GM12878 (cell line): ENCODE measurements at regions not wholly inside any gene's neighbourhood (a gene's known extent, or its start where the extent isn't known, plus 50 kb on each side); places are given as distances from the start of the nearest gene placed in this dataset.
A peak's percentile ranks its signal among the peaks of the same experiment; 100 is the strongest.

Source experiments
- ATAC-seq: fragments of 200-7000 bp; cut with Tn5 transposase; 3 replicates; pipeline ENCODE4 v1.9.1; 2020; ENCODE audit warnings: mild to moderate bottlenecking, moderate library complexity
- BruUV-seq: library from RNA; stranded (reverse); fragments of 400-500 nt; replicated peaks from 2 replicates; lab custom pipeline; 2021; lab: Mats Ljungman, UMichigan
- CTCF ChIA-PET: fragments of 300-600 bp; sonication (Branson Sonifier 250); formaldehyde crosslinking; extraction: SDS; loops from one replicate; lab custom pipeline; 2021; ENCODE audit warnings: inconsistent platforms; lab: Yijun Ruan, JAX
- POLR2A ChIA-PET: fragments of 350-600 bp; formaldehyde crosslinking; extraction: SDS; loops from one replicate; lab custom pipeline; 2021; ENCODE audit warnings: inconsistent platforms; lab: Charles Lee
- RAD21 ChIA-PET: fragments of 300-600 bp; sonication (Branson Sonifier 250); formaldehyde crosslinking; loops from one replicate; lab custom pipeline; 2023; ENCODE audit warnings: antibody characterized with exemption; ENCODE audit not compliant: unreplicated experiment; lab: Charles Lee
- SMC1A ChIA-PET: fragments of 300-600 bp; sonication (Branson Sonifier 250); formaldehyde crosslinking; loops from one replicate; lab custom pipeline; 2023; ENCODE audit not compliant: unreplicated experiment, uncharacterized antibody; lab: Charles Lee
- DNase-seq: peaks from one replicate; pipeline ENCODE4 v3.0.0-alpha.2; 2011; ENCODE audit warnings: low read depth, low spot score
- FAIRE-seq: peaks from 3 replicates; lab custom pipeline; 2011; peaks lifted over from hg19 to GRCh38; lab: Jason Lieb, UNC
- H2AFZ ChIP-seq: 2 replicates; pipeline ENCODE4 v1.6.0; 2011; ENCODE audit warnings: low read depth, low read length, control low read depth; ENCODE audit not compliant: control insufficient read depth
- H3K27ac ChIP-seq: 2 replicates; pipeline ENCODE4 v1.5.1; 2011; ENCODE audit warnings: control low read depth; ENCODE audit not compliant: control insufficient read depth, insufficient read depth
- H3K27me3 ChIP-seq, 2 experiments: replicated peaks in 1 of 2; 2 replicates each; pipeline versions ENCODE4 v1.6.0 to v1.6.1; 2011; ENCODE audit warnings: low read length in 1 of 2; ENCODE audit not compliant: control insufficient read depth in 2 of 2, insufficient read depth in 2 of 2
- H3K36me3 ChIP-seq, 2 experiments: 2 replicates each; pipeline ENCODE4 v1.5.1; 2011; ENCODE audit warnings: low read length in 1 of 2; ENCODE audit not compliant: control insufficient read depth in 2 of 2, insufficient read depth in 2 of 2
- H3K4me1 ChIP-seq: 2 replicates; pipeline ENCODE4 v1.6.1; 2011; ENCODE audit warnings: mild to moderate bottlenecking, low read length, moderate library complexity, mixed read lengths; ENCODE audit not compliant: control insufficient read depth, insufficient read depth
- H3K4me2 ChIP-seq: 2 replicates; pipeline ENCODE4 v1.6.0; 2011; ENCODE audit warnings: control low read depth; ENCODE audit not compliant: control insufficient read depth, insufficient read depth
- H3K4me3 ChIP-seq: fragments of 200-600 bp; sonication (generic); 2 replicates; pipeline ENCODE4 v1.5.1; 2016
- H3K79me2 ChIP-seq: 2 replicates; pipeline ENCODE4 v1.6.0; 2011; ENCODE audit warnings: low read length; ENCODE audit not compliant: control insufficient read depth, insufficient read depth
- H3K9ac ChIP-seq: 2 replicates; pipeline ENCODE4 v1.8.0; 2011; ENCODE audit warnings: low read length, control low read depth, mixed read lengths; ENCODE audit not compliant: control insufficient read depth, insufficient read depth
- H3K9me3 ChIP-seq: replicated peaks from 3 replicates; pipeline ENCODE4 v1.5.1; 2011; ENCODE audit warnings: mild to moderate bottlenecking, low read length; ENCODE audit not compliant: control insufficient read depth, insufficient read depth
- H4K20me1 ChIP-seq: 2 replicates; pipeline ENCODE4 v1.6.0; 2011; ENCODE audit not compliant: control insufficient read depth, insufficient read depth
- ATF7 ChIP-seq: fragments of 450-650 bp; IDR thresholded peaks from 2 replicates; pipeline ENCODE4 v1.6.1; 2016; ENCODE audit warnings: low read depth, mild to moderate bottlenecking
- CBX5 ChIP-seq: sonication (generic); IDR thresholded peaks from 2 replicates; pipeline ENCODE4 v1.6.1; 2016; ENCODE audit warnings: low read depth, moderate library complexity, mild to moderate bottlenecking, inconsistent platforms
- CREM ChIP-seq: IDR thresholded peaks from 2 replicates; pipeline ENCODE4 v1.6.1; 2014; ENCODE audit warnings: antibody characterized with exemption, low read depth
- CUX1 ChIP-seq: IDR thresholded peaks from 2 replicates; pipeline ENCODE4 v1.6.1; 2012; ENCODE audit warnings: improper control_type of control experiment, low read depth, low read length; ENCODE audit not compliant: insufficient replicate concordance
- E2F4 ChIP-seq: IDR thresholded peaks from 2 replicates; pipeline ENCODE4 v1.6.1; 2012; ENCODE audit warnings: low read depth, low read length, improper control_type of control experiment
- EGR1 ChIP-seq, 2 experiments: IDR thresholded peaks; 1 replicate in 1 of 2; 2 replicates in 1 of 2; pipeline ENCODE4 v1.6.1; 2011 to 2012; ENCODE audit warnings: low read depth in 2 of 2, low read length in 2 of 2, borderline replicate concordance in 1 of 2, mild to moderate bottlenecking in 1 of 2, moderate library complexity in 1 of 2
- FOXM1 ChIP-seq: IDR thresholded peaks from 2 replicates; pipeline ENCODE4 v1.6.1; 2012; ENCODE audit warnings: low read depth, mild to moderate bottlenecking, inconsistent platforms, low read length, moderate library complexity
- HDAC2 ChIP-seq: fragments of 200-600 bp; sonication (generic); IDR thresholded peaks from 2 replicates; pipeline ENCODE4 v1.6.1; 2017
- IKZF2 ChIP-seq, 2 experiments: fragments of 450-650 bp; IDR thresholded peaks; 2 replicates each; pipeline ENCODE4 v1.6.1; 2017; ENCODE audit warnings: mild to moderate bottlenecking in 2 of 2, moderate library complexity in 2 of 2
- IRF4 ChIP-seq: IDR thresholded peaks from 2 replicates; pipeline ENCODE4 v1.6.1; 2011; ENCODE audit warnings: low read depth, low read length
- JUND ChIP-seq: IDR thresholded peaks from 2 replicates; pipeline ENCODE4 v1.6.1; 2012; ENCODE audit warnings: low read depth, mild to moderate bottlenecking, low read length, improper control_type of control experiment, moderate library complexity
- NFYA ChIP-seq: IDR thresholded peaks from 2 replicates; pipeline ENCODE4 v1.6.1; 2011; ENCODE audit warnings: low read depth, mild to moderate bottlenecking, low read length, improper control_type of control experiment, borderline replicate concordance
- NFYB ChIP-seq: IDR thresholded peaks from 2 replicates; pipeline ENCODE4 v1.6.1; 2011; ENCODE audit warnings: low read depth, mild to moderate bottlenecking, low read length, improper control_type of control experiment, moderate library complexity; ENCODE audit not compliant: insufficient read depth
- NKRF ChIP-seq: fragments of 450-650 bp; conservative IDR thresholded peaks from 2 replicates; pipeline ENCODE4 v1.6.1; 2017; ENCODE audit warnings: mild to moderate bottlenecking, moderate library complexity
- ZNF217 ChIP-seq: fragments of 450-650 bp; IDR thresholded peaks from 2 replicates; pipeline ENCODE4 v1.6.1; 2017; ENCODE audit warnings: antibody characterized with exemption, mild to moderate bottlenecking
- WGBS: methylation state at CpG from one replicate; pipeline ENCODE4 v1.1.6; 2016; ENCODE audit warnings: low lambda C conversion rate; ENCODE audit not compliant: insufficient replicate concordance, insufficient coverage; ENCODE audit errors: missing lambda C conversion rate; 5-methylcytosine and 5-hydroxymethylcytosine counted together
- in situ Hi-C: fragments of 300-500 bp; cut with MboI; formaldehyde crosslinking; loops from 9 replicates; pipeline ENCODE4 v1.14.3; 2018; ENCODE audit warnings: mixed read lengths
- intact Hi-C: fragments of 100-400 bp; cut with micrococcal nuclease; formaldehyde crosslinking; loops from one replicate; pipeline ENCODE4 v1.14.2; 2022; ENCODE audit not compliant: unreplicated experiment

- Histone ChIP-seq H2AFZ (peak overlapping the region; percentile 12; the same call in 1 of the 2 replicates), H3K36me3 (no peaks in the 10 kb centered on the region), H3K27ac (no peak overlapping the region), H3K9me3 (peaks cover 1% of the 10 kb centered on the region; the same call in 2 of the 3 replicates), H3K4me1 (peaks cover 9% of the 10 kb centered on the region), H3K4me2 (no peak overlapping the region), H3K4me3 (no peak overlapping the region), H4K20me1 (no peaks in the 10 kb centered on the region), H3K9ac (no peak overlapping the region), H3K79me2 (no peaks in the 10 kb centered on the region), H3K27me3 (no peaks in the 10 kb centered on the region)
- ChIA-PET CTCF (interaction anchor here (0.9 to 1.0 kb wide), 2 partner anchors 13 to 14 kb away, joined by 3 read pairs; no protein-coding TSS in a partner anchor), SMC1A (interaction anchor here (0.6 to 1.2 kb wide), 6 partner anchors 57 to 192 kb away, joined by 3 to 4 read pairs (median 3); no protein-coding TSS in a partner anchor), POLR2A (interaction anchor here (0.9 to 1.9 kb wide), 3 partner anchors 58 to 599 kb away, joined by 3 to 5 read pairs (median 5); no protein-coding TSS in a partner anchor), RAD21 (interaction anchor here (1.1 to 1.9 kb wide), 4 partner anchors 58 to 315 kb away, joined by 4 to 10 read pairs (median 4); no protein-coding TSS in a partner anchor)
- WGBS = 37% methylated on average over 5 of the region's 5 CpGs
- intact Hi-C loops = no loop called here
- no peak for DNase-seq
- no TSS peak for BruUV-seq
- in situ Hi-C loops = no loop called here
- FAIRE-seq = no peak
- ATAC-seq = peak; percentile 54
- TF ChIP-seq EGR1 (IDR thresholded peaks at IDR 0.05; ENCODE audit: borderline replicate concordance in 1 of 2, low read depth in 2 of 2, low read length in 2 of 2) = no peak
- TF ChIP-seq E2F4 = no peak
- TF ChIP-seq NFYA = no peak
- TF ChIP-seq JUND = no peak
- no peak for TF ChIP-seq IRF4
- no peak for TF ChIP-seq NKRF
- TF ChIP-seq HDAC2 = no peak
- TF ChIP-seq IKZF2 (IDR thresholded peaks at IDR 0.05) = no peak
- TF ChIP-seq NFYB = no peak
- no peak for TF ChIP-seq CUX1
- TF ChIP-seq ZNF217 = no peak
- TF ChIP-seq CBX5 = no peak
- peak; percentile 42; the same call in 1 of the 2 replicates for TF ChIP-seq ATF7
- TF ChIP-seq FOXM1 = no peak
- peak; percentile 26; the same call in 1 of the 2 replicates for TF ChIP-seq CREM
Observed at GRCh38 chr12:93302331-93303229, 75.1 kb upstream of the NUDT4 start.
